ENCODE measurements at regions not wholly inside any gene's neighbourhood (a gene's known extent, or its start where the extent isn't known, plus 50 kb on each side); places are given as distances from the start of the nearest gene placed in this dataset.
"Not testable (repeated sequence)": the region's sequence is repeated elsewhere in the genome, so short reads cannot be mapped to it uniquely, and the experiment has no call there.

- DNase-seq: no peak
These were observed 320.4 kb upstream of the CRIM1 start for GRCh38 chr2:36035137-36035536.

DNA sequence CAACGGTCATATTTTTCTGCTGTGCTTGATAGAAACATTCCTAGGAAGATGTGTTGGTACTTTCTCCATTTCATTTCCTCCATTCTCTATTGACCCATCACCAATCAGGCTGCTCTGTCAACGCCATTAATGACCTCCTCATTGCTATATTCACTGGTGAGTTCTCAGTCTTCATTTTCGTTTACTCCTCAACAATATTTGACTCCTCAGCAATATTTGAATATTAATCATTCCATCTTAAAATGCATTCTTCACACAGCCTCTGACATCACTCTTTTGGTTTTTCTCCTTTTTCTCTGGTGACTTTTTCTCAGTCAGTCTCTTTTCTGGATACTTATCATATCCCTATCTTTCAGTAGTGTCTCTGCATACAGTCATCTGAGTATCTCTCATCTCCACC lies 323.5 kb upstream of the CRIM1 start:
- no peak for DNase-seq

GRCh38 chr2:36031471-36031870 lies 324.1 kb upstream of the CRIM1 start:
- DNase-seq: no peak

DNA sequence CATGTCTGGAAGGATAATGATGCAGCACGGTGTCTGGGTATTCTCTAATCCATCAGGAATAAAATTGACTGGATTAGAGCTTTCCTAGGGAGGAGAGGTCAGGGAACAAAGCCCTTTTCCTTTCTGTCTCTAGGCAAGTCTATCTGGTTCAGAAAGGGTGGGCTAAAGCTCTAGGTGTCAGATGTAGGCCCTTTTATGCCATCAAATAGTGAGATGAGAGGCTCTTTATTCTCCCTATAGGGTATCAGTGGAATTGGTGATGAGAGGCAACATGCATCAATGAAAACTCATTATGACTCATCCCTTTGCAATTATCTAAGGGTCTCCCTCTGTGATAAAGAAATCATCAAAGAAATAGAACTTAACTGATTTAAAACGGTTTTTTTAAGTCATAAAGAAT lies 328.0 kb upstream of the CRIM1 start:
- DNase-seq: no peak

- DNase-seq: no peak
These were observed 342.5 kb upstream of the CRIM1 start for GRCh38 chr2:36013064-36013463.

DNA sequence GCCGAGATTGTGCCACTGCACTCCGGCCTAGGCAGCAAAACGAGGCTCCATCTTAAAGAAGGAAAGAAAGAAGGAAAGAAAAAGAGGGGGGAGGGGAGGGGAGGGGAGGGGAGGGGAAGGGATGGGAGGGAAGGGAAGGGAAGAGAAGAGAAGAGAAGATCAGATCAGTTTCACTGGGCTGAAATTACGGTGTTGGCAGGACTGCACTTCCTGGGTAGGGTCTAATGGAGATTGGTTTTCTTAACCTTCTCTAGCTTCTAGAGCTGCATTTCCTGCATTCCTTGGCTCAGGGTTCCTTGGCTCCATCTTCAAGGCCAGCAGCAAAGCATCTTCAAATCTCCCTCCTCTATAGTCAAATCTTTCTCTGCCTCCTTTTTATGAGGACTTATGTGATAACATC lies 349.1 kb upstream of the CRIM1 start:
- DNase-seq: no peak

- DNase-seq: no peak
These were observed 352.6 kb upstream of the CRIM1 start for GRCh38 chr2:36002941-36003340.

GRCh38 chr2:35997488-35997887 lies 358.1 kb upstream of the CRIM1 start:
- DNase-seq: no peak

DNA sequence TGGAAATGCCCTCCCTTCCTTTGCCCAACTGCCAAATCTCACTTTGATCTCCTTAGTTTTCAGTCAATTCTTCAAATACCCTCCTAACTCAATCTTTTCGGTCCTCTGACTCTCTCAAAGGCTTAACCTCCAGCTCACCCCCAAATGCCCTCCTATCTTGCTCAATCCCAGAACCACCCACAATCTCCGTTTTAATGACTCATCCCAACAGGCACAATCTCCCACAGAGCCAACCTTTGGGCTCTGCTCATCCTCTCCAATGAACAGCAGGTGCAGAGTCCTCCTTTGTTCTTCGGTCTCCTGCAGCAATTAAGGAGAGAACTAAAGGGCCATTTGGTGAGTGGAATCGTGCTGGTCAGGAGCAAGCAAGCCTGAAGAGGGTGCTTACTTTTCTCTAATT lies 366.1 kb upstream of the CRIM1 start:
- DNase-seq: no peak

DNA sequence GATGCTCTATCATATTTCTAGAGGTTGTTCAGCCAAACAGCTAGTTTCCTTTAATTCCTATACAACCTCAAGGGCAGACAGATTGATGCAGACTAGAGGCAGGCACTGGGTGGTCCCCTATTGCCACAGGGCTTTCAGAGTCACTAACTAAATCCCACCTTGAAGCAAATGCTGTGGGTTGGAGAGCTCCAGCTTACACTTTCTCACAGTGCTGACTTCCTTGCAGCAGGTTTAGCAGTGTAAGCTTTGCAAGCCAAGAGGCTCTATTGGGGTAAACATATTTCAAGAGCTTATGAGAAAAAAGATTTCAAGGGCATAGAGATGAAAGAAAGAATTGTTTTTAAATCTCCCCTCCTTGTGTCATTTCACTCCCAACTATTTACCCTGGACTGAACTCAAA lies 366.5 kb upstream of the CRIM1 start:
- DNase-seq: no peak

DNA sequence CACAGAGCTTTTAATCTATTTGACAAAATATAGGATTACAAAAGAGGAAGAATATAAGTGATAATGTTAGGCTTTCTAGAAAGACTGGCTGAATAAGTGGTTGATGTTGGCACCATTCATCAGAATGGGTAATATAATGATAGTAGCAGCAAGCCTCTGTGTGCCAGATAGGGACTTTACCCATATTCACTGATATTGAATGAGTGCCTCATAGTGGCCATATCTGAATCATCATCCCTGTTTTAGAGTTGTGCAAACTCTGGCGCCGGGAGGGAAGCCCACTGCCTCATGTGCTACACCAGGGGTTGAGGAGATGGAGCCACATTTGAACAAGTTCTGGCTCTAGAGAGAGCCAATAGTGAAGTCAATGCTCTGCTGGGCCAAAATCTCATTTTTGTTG lies 368.7 kb upstream of the CRIM1 start:
- no peak for DNase-seq

DNA sequence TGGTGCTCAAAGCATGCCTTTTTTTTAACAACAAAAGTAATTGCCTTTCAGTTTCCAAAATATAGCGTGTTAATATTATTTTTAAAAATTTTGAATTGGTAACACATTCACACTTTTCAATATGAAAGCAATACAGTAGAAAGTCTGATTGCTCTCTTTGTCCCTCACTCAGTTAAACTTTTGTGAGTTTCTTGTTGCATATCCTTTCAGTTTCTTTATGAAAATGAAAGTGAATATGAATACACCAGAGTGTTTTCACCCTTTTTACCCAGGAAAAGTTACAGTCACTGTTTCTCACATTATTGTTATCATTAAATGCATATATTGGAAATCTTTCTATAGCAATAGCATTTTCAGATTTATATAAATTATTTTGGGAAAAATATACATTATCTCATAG lies 377.4 kb upstream of the CRIM1 start:
- no peak for DNase-seq

DNA sequence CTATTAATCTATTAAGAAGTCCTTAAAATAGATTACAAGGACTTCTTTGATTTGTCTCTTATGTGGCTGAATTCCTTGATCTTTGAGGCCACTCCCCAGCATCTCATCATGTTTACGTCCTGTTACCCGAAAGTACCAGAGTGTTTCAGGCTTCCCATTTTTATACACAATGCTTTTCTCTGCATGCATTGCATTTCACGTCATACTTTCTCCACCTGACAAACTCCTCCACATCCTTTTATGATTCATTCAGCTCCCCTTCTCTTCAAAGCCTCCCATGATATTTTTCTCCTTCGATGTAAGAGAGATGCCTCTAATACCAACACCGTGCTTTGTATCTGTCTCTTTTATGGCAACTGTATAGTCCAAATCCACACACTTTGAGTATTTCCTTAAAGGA lies 379.0 kb upstream of the CRIM1 start:
- DNase-seq: no peak

- no peak for DNase-seq
These were observed 381.8 kb upstream of the CRIM1 start for GRCh38 chr2:35973737-35974132.

DNA sequence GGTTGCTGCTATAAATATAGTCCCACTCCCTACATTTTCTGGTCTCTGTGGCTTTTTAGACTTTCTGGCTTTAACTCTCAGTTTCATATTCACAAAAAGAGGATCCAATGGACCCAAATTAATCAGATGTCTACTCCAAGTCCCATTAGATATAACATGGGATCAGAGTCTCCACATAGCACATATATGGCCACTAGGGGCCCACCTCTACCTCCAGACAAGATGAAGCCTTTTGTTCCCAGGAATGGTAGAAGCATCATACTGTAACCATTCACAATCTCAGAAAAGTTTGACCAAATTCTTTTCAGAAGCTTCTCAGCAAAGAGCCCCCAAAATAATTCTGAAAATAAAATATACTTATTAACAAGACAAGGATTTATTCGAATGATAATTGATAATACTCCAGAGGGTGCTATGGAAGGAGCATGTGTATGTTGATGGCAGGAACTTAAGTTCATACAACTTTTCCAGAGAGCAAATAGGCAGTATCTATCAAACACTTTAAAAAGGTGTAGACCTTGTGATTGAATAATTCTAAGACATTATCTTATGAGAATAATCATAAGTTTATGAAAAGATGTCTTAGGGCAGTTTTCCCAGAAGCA lies 382.3 kb upstream of the CRIM1 start:
- no peak for DNase-seq

GRCh38 chr2:35963824-35964223 lies 391.8 kb upstream of the CRIM1 start:
- DNase-seq: no peak

DNA sequence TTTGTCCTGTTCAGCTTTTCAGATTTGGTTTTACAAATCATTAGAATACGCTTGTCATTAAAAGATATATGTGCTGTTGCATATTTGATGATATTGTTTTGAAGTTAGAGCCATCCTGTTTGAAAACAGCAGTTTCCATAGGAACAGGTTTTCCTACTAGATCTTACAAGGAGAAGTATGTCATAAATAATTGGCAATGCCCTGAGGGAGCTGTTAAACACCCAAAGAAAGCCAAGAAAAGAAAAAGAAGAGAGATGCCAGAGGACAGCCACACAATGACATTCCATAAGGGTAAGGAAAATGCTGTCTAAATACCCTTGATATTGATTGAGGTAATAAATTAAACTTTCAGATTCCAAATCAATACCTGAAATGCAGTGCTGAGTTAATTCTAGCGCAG lies 392.2 kb upstream of the CRIM1 start:
- DNase-seq: no peak

DNA sequence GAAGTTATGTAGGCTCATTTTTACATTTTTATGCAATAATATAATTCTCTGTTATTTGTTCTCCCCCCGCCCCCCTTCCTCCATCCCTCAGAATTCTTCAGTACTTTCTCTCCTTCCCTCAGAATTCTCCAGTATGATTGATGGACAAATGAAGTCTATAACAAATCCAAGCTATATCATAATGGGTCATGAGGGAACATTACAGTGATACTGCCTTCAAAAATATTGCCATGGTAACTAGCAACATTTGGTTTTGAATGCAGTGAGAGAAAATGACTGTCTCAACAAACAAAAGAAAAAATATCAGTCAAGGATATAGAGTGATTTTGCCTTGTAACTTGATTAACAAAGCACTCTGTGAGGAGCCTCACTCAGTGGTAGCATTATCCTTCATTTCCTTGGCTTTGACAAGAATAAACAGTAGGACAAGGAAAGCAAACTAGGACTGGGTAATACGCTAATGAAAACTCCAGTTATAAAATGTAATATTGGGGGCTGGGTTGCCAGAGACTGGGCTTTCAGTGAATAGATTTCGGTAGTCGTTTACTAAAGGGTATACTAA lies 392.9 kb upstream of the CRIM1 start:
- DNase-seq: no peak

GRCh38 chr2:35960596-35960995 lies 395.0 kb upstream of the CRIM1 start:
- DNase-seq: no peak

DNA sequence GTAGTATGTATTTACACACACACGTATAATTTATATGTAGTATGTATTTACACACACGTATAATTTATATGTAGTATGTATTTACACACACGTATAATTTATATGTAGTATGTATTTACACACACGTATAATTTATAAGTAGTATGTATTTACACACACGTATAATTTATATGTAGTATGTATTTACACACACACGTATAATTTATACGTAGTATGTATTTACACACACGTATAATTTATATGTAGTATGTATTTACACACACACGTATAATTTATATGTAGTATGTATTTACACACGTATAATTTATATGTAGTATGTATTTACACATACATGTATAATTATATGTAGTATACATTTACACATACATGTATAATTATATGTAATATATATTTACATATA lies 398.5 kb upstream of the CRIM1 start:
- DNase-seq: not testable (repeated sequence)

DNA sequence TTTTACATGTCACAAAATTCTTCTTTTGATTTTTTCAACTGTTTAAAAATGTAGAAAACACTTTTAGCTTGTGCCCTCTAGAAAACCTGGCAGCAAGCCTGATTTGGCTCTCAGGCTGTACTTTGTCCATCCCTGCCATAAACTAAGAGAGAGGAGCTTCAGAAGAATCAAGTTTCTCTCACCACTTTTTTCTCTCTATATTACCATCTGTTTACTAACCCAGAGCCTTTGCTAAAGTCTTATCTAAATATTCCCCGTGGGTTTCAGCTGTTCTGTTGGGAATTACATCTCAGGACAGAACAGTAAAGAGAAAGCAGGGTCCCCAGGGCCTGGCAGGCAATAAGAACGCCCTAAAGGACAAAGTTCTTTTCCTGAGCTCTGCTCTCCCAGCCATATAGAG lies 409.1 kb upstream of the CRIM1 start:
- DNase-seq: no peak

DNA sequence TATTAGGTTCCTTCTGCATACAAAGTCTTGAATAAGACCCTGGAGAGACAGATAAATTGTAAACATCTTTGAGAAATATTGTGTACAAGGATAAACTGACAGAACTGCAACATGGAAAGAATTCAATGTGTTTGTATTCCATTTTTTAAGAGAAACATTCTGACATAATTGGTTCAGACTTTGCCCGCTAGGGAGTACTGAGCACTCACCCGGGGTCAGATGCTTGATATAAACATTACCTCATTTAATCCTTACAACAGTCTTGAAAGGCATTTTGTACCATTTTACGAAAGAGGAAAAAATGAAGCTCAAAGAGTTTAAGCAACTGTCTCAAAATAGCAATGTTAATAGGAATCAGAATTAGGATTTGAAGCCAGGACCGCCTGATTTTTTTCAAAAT lies 416.7 kb upstream of the CRIM1 start:
- no peak for DNase-seq

DNA sequence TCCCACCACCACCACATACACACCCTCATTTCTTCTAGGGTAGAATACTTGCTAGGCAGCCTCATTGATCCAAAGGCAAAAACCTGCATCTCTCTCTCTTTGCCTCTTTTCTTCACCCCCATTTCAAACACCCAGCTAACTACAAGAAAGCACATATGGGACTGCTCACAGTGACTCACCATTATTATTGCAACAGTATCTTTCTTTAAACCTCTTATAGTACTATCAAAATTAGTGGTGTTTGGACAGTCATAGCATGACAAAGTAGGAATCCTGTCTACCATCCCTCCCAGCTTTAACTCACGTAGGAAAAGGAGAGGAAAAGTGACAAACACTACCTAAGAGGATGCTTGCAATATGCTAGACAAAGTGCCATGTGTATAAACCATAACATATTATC lies 422.5 kb upstream of the CRIM1 start:
- no peak for DNase-seq

DNA sequence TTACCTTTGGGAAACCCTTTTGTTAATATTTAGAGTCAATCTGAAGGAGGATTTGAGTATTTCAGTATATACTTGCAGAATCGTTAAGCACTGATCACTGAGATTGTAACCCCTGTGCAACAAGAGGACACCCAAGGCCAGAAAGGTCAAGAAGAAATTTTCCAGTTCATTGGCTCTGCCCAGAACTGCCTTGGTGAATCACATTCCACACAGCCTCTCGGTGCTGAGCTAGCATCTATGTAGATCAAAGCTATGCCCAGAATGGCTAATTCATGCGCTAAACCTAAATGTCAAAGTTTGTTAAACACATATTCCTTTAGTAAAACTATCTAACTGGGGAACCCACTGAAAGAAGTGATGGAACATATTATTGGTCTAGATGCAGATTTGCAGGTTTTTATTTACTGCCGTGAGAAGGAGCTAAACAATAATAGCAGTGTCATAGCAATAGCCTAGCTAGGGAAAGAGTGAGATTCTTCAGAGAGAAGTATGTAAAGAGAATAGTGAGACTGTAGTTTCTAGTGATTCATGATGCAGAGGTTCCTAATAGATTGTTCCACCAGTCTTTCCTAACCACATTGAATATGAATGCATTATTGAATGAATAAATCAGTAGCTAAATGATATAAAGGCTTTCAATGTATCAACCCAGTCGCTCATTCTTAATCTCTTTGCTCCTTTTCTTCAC lies 423.2 kb upstream of the CRIM1 start:
- DNase-seq: no peak

DNA sequence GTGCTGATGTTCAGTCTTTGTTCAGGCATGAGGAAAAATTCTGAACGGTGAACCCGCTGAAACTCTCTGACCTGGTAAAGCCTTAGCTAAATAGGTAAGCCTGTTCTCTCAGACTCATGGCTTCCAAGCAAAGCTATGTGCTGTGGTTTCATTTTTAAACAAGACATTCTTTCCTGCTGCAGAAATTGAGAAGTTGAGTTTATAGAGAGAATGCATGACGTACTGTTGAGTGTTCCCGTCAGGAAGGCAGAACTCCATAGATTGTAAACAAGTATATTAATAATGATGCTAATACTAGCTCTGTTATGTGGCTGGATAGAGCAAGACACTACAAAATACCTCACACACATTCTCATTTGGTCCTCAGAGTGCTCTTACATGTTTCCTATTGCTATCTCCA lies 424.0 kb upstream of the CRIM1 start:
- no peak for DNase-seq
